Ramos (cell line): ENCODE measurements at regions not wholly inside any gene's neighbourhood (a gene's known extent, or its start where the extent isn't known, plus 50 kb on each side); places are given as distances from the start of the nearest gene placed in this dataset.

Source experiments
- in situ Hi-C: fragments of 300-500 bp; cut with MboI; formaldehyde crosslinking; loops from one replicate; pipeline ENCODE4 v1.14.3; 2022; ENCODE audit warnings: low sequenced_read_pairs; ENCODE audit not compliant: unreplicated experiment

- in situ Hi-C loops: loop anchor here (25.0 kb wide), 1 partner anchor 282 kb away; no protein-coding TSS in a partner anchor
Measured at GRCh38 chr10:101280511-101280910, 51.2 kb upstream of the LBX1 start.

GRCh38 chr10:101280921-101281320, 51.7 kb upstream of the LBX1 start:
- in situ Hi-C loops: loop anchor here (25.0 kb wide), 1 partner anchor 281 kb away; no protein-coding TSS in a partner anchor

- in situ Hi-C loops: loop anchor here (25.0 kb wide), 1 partner anchor 279 kb away; no protein-coding TSS in a partner anchor
Measured at GRCh38 chr10:101282947-101283346, 53.7 kb upstream of the LBX1 start.

GRCh38 chr10:101283762-101284100, 54.5 kb upstream of the LBX1 start:
- in situ Hi-C loops: loop anchor here (25.0 kb wide), 1 partner anchor 279 kb away; no protein-coding TSS in a partner anchor

GRCh38 chr10:101284101-101284743, 55.0 kb upstream of the LBX1 start:
- in situ Hi-C loops: loop anchor here (25.0 kb wide), 1 partner anchor 278 kb away; no protein-coding TSS in a partner anchor

- in situ Hi-C loops: loop anchor here (25.0 kb wide), 1 partner anchor 277 kb away; no protein-coding TSS in a partner anchor
Measured at GRCh38 chr10:101284744-101285463, 55.6 kb upstream of the LBX1 start.

- in situ Hi-C loops: loop anchor here (25.0 kb wide), 1 partner anchor 277 kb away; no protein-coding TSS in a partner anchor
Measured at GRCh38 chr10:101285519-101286070, 56.3 kb upstream of the LBX1 start.

- in situ Hi-C loops: loop anchor here (25.0 kb wide), 1 partner anchor 276 kb away; no protein-coding TSS in a partner anchor
Measured at GRCh38 chr10:101286248-101287046, 57.2 kb upstream of the LBX1 start.

GRCh38 chr10:101287183-101287996, 58.1 kb upstream of the LBX1 start:
- in situ Hi-C loops: loop anchor here (25.0 kb wide), 1 partner anchor 275 kb away; no protein-coding TSS in a partner anchor

GRCh38 chr10:101287997-101288635, 58.9 kb upstream of the LBX1 start:
- in situ Hi-C loops: loop anchor here (25.0 kb wide), 1 partner anchor 274 kb away; no protein-coding TSS in a partner anchor

- in situ Hi-C loops: loop anchor here (25.0 kb wide), 1 partner anchor 273 kb away; no protein-coding TSS in a partner anchor
Measured at GRCh38 chr10:101289541-101289940, 60.3 kb upstream of the LBX1 start.

- in situ Hi-C loops: loop anchor here (25.0 kb wide), 1 partner anchor 272 kb away; no protein-coding TSS in a partner anchor
Measured at GRCh38 chr10:101290431-101290830, 61.2 kb upstream of the LBX1 start.

- in situ Hi-C loops: loop anchor here (25.0 kb wide), 1 partner anchor 271 kb away; no protein-coding TSS in a partner anchor
Measured at GRCh38 chr10:101290881-101291280, 61.6 kb upstream of the LBX1 start.

- in situ Hi-C loops: loop anchor here (25.0 kb wide), 1 partner anchor 271 kb away; no protein-coding TSS in a partner anchor
Measured at GRCh38 chr10:101291331-101292193, 62.3 kb upstream of the LBX1 start.

- in situ Hi-C loops: loop anchor here (25.0 kb wide), 1 partner anchor 270 kb away; no protein-coding TSS in a partner anchor
Measured at GRCh38 chr10:101292194-101293006, 61.6 kb upstream of the BTRC start.

GRCh38 chr10:101293007-101293723, 60.8 kb upstream of the BTRC start:
- in situ Hi-C loops: loop anchor here (25.0 kb wide), 1 partner anchor 269 kb away; no protein-coding TSS in a partner anchor
